NCI-H187 treated with DMSO at 0.1 percent for 48 hours (cell line): ENCODE measurements at regions not wholly inside any gene's neighbourhood (a gene's known extent, or its start where the extent isn't known, plus 50 kb on each side); places are given as distances from the start of the nearest gene placed in this dataset.

Source experiments
- DNase-seq: peaks from one replicate; lab custom pipeline; 2025; lab: John Stamatoyannopoulos, UW

GRCh38 chr7:8937204-8937603 is 503.8 kb downstream of the NXPH1 start:
- no peak for DNase-seq

- DNase-seq, result peak; percentile 47
Observed at GRCh38 chr7:8938044-8938805, 504.8 kb downstream of the NXPH1 start.

- no peak for DNase-seq
Observed at GRCh38 chr7:8939446-8939845, 506.0 kb downstream of the NXPH1 start.

GRCh38 chr7:8963722-8964121 is 530.3 kb downstream of the NXPH1 start:
- DNase-seq, result no peak

- no peak for DNase-seq
Observed at GRCh38 chr7:8965177-8965576, 531.8 kb downstream of the NXPH1 start.

GRCh38 chr7:8973601-8974000 is 540.2 kb downstream of the NXPH1 start:
- DNase-seq, result no peak

GRCh38 chr7:8975681-8976080 is 542.3 kb downstream of the NXPH1 start:
- DNase-seq, result no peak

- no peak for DNase-seq
Observed at GRCh38 chr7:8982338-8982992, 549.1 kb downstream of the NXPH1 start.

- DNase-seq, result no peak
Observed at GRCh38 chr7:8985255-8985654, 551.8 kb downstream of the NXPH1 start.

- no peak for DNase-seq
Observed at GRCh38 chr7:8988267-8988666, 554.9 kb downstream of the NXPH1 start.

GRCh38 chr7:8991159-8991558 is 557.8 kb downstream of the NXPH1 start:
- no peak for DNase-seq

GRCh38 chr7:8998762-8999161 is 565.4 kb downstream of the NXPH1 start:
- DNase-seq, result no peak

GRCh38 chr7:9013940-9014339 is 580.5 kb downstream of the NXPH1 start:
- DNase-seq, result no peak

GRCh38 chr7:9017286-9017685 is 583.9 kb downstream of the NXPH1 start:
- DNase-seq, result no peak

- no peak for DNase-seq
Observed at GRCh38 chr7:9022456-9022855, 589.0 kb downstream of the NXPH1 start.

GRCh38 chr7:9023675-9024294 is 590.4 kb downstream of the NXPH1 start:
- no peak for DNase-seq

- no peak for DNase-seq
Observed at GRCh38 chr7:9026121-9026520, 592.7 kb downstream of the NXPH1 start.

- no peak for DNase-seq
Observed at GRCh38 chr7:9028012-9028411, 594.6 kb downstream of the NXPH1 start.

GRCh38 chr7:9029681-9030530 is 596.5 kb downstream of the NXPH1 start:
- no peak for DNase-seq

GRCh38 chr7:9030976-9031375 is 597.6 kb downstream of the NXPH1 start:
- no peak for DNase-seq

GRCh38 chr7:9031386-9031785 is 598.0 kb downstream of the NXPH1 start:
- no peak for DNase-seq

- DNase-seq, result no peak
Observed at GRCh38 chr7:9036080-9036479, 602.7 kb downstream of the NXPH1 start.
